Keratinocyte (primary cell): ENCODE measurements at regions not wholly inside any gene's neighbourhood (a gene's known extent, or its start where the extent isn't known, plus 50 kb on each side); places are given as distances from the start of the nearest gene placed in this dataset.

Experiments
- DNase-seq: peaks from one replicate; pipeline ENCODE4 v3.0.0-alpha.2; 2011; ENCODE audit warnings: low read depth, missing footprints, low spot score
- FAIRE-seq: peaks from 2 replicates; lab custom pipeline; 2011; peaks lifted over from hg19 to GRCh38; lab: Jason Lieb, UNC
- H2AFZ ChIP-seq: 2 replicates; pipeline ENCODE4 v1.6.0; 2012; ENCODE audit warnings: low read length, control low read depth, inconsistent platforms; ENCODE audit not compliant: control insufficient read depth
- H3K27ac ChIP-seq: 2 replicates; pipeline ENCODE4 v1.5.1; 2011; ENCODE audit warnings: low read length; ENCODE audit not compliant: control insufficient read depth, insufficient read depth
- H3K27me3 ChIP-seq: 3 replicates; pipeline ENCODE4 v1.6.0; 2011; ENCODE audit warnings: low read length; ENCODE audit not compliant: control insufficient read depth, insufficient read depth; ENCODE audit errors: extremely low read depth
- H3K36me3 ChIP-seq, 2 experiments: 2 replicates in 1 of 2; 3 replicates in 1 of 2; pipeline ENCODE4 v1.5.1; 2011; ENCODE audit warnings: low read length in 2 of 2, mild to moderate bottlenecking in 1 of 2; ENCODE audit not compliant: control insufficient read depth in 2 of 2, insufficient read depth in 2 of 2; ENCODE audit errors: extremely low read depth in 1 of 2
- H3K4me1 ChIP-seq: 3 replicates; pipeline ENCODE4 v1.5.1; 2011; ENCODE audit warnings: low read length; ENCODE audit not compliant: control insufficient read depth, insufficient read depth; ENCODE audit errors: extremely low read depth
- H3K4me2 ChIP-seq: 3 replicates; pipeline ENCODE4 v1.6.0; 2011; ENCODE audit warnings: low read depth, low read length; ENCODE audit not compliant: control insufficient read depth, insufficient read depth; ENCODE audit errors: extremely low read depth
- H3K4me3 ChIP-seq, 3 experiments: fragments of 200-600 bp in 1 of 3; sonication (generic) in 1 of 3; 2 replicates in 2 of 3; 3 replicates in 1 of 3; pipeline ENCODE4 v1.5.1; 2011 to 2016; ENCODE audit warnings: low read length in 3 of 3, mild to moderate bottlenecking in 3 of 3, control low read depth in 2 of 3, inconsistent platforms in 1 of 3, low read depth in 1 of 3, mixed read lengths in 1 of 3, mixed run types in 1 of 3, moderate library complexity in 1 of 3; ENCODE audit not compliant: control insufficient read depth in 2 of 3, insufficient read depth in 2 of 3; ENCODE audit errors: extremely low read depth in 1 of 3
- H3K79me2 ChIP-seq: 2 replicates; pipeline ENCODE4 v1.6.0; 2012; ENCODE audit warnings: low read length; ENCODE audit not compliant: control insufficient read depth, insufficient read depth
- H3K9ac ChIP-seq: 3 replicates; pipeline ENCODE4 v1.6.0; 2011; ENCODE audit warnings: low read length; ENCODE audit not compliant: control insufficient read depth, insufficient read depth; ENCODE audit errors: extremely low read depth
- H3K9me1 ChIP-seq: 3 replicates; pipeline ENCODE4 v1.6.0; 2011; ENCODE audit warnings: low read length; ENCODE audit not compliant: control insufficient read depth, insufficient read depth; ENCODE audit errors: extremely low read depth
- H3K9me3 ChIP-seq: 2 replicates; pipeline ENCODE4 v1.5.1; 2012; ENCODE audit warnings: low read depth, low read length; ENCODE audit not compliant: control insufficient read depth
- H4K20me1 ChIP-seq: 3 replicates; pipeline ENCODE4 v1.6.0; 2011; ENCODE audit warnings: low read length; ENCODE audit not compliant: control insufficient read depth, insufficient read depth; ENCODE audit errors: extremely low read depth
- CTCF ChIP-seq, 3 experiments: IDR thresholded peaks in 1 of 3; conservative IDR thresholded peaks in 1 of 3; optimal IDR thresholded peaks in 1 of 3; 2 replicates in 2 of 3; 3 replicates in 1 of 3; pipeline versions ENCODE3 to v1.5.1; 2011; ENCODE audit warnings: low read length in 3 of 3, mild to moderate bottlenecking in 3 of 3, moderate library complexity in 2 of 3, control low read depth in 1 of 3, inconsistent platforms in 1 of 3; ENCODE audit not compliant: insufficient read depth in 2 of 3; ENCODE audit errors: extremely low read depth in 1 of 3
- EZH2 ChIP-seq: IDR thresholded peaks from one replicate; pipeline ENCODE4 v1.6.1; 2012; ENCODE audit warnings: inconsistent platforms, mild to moderate bottlenecking, low read length, moderate library complexity
- dilution Hi-C: fragments of 300-500 bp; cut with MboI; formaldehyde crosslinking; loops from one replicate; pipeline ENCODE4 v1.7.0; 2020; ENCODE audit warnings: low sequenced_read_pairs; ENCODE audit not compliant: extremely low pct_ligation_motif_present

DNA sequence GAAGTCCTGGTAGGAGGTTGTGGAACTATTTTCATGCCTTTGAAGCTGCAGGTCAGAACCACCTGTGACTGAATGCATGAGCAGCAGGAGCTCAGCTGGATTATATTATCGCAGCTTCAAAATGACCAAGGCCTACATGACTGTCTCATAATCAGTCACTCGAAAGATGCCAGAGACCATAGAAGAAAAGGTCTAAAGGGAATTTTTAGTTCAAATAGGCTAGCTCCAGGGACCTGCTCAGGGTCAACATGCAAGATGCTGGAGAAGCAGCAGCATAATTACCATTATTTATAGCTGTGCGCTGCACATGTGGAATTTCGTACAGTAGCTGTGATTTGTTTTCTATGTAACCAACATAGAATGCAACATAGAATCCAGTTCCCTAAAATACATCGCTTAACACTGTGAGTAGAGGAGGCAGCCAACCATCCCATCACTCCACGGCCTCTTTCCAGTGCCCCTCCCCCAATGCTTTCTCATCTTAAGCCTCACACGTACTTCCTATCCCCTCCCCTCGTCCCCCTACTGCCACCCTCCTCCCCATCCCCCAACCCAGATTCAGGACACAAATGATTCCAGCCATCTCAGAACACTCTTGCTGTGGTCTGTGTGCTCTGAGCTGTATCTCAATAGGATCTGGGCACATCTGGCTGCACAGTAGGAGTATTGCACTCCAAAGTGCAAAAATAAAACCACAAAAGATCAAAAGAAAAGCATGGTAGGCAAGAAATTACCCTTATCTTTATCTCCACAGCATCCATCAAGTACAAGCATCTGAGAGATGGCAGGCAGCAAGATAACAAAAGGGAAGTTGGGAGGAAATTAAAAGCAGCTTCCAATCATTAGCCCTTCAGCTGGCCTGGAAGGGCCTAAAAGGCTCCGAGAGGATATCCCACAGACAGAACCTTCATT is 352.8 kb upstream of the SEMA6D start:
- Histone ChIP-seq H3K4me3 (no peak overlapping the region), H3K9me1 (no peaks in the 10 kb centered on the region), H3K27me3 (no peaks in the 10 kb centered on the region), H3K4me1 (peaks cover 4% of the 10 kb centered on the region), H2AFZ (no peak overlapping the region), H3K27ac (no peak overlapping the region), H4K20me1 (no peaks in the 10 kb centered on the region), H3K79me2 (no peaks in the 10 kb centered on the region), H3K36me3 (no peaks in the 10 kb centered on the region), H3K9ac (no peak overlapping the region), H3K4me2 (no peak overlapping the region), H3K9me3 (no peaks in the 10 kb centered on the region)
- FAIRE-seq = no peak
- dilution Hi-C loops = no loop called here
- TF ChIP-seq CTCF (optimal IDR thresholded peaks at IDR 0.05 in 1 of 3, IDR thresholded peaks at IDR 0.05 in 1 of 3, conservative IDR thresholded peaks at IDR 0.05 in 1 of 3; ENCODE audit: extremely low read depth in 1 of 3, insufficient read depth in 2 of 3, low read length in 3 of 3) (no peak), EZH2 (no peak)
- no peak for DNase-seq

DNA sequence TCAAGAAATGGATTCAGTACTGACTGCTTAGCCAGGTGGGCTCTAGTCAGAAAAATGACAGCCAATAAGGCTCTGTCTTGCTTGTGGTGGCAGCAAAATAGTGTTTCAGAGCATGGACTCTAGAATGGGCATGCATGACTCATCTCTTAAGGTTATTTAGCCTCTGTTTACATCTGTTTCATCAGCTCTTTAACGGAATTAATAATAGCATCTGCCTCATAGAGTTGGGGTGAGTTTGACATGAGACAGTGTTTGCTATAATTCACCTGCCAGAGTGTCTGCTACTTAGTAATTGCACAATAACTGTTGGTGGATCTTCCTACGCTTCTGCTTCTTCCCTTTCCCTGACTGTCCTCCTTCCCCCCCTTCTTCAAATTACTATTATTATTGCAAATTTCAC is 350.4 kb upstream of the SEMA6D start:
- H3K9me1 ChIP-seq = no peaks in the 10 kb centered on the region
- H3K4me1 ChIP-seq = no peaks in the 10 kb centered on the region
- no peaks in the 10 kb centered on the region for H4K20me1 ChIP-seq
- H3K4me2 ChIP-seq = no peak overlapping the region
- no peak for DNase-seq
- TF ChIP-seq EZH2 = no peak
- no peak for TF ChIP-seq CTCF (optimal IDR thresholded peaks at IDR 0.05 in 1 of 3, IDR thresholded peaks at IDR 0.05 in 1 of 3, conservative IDR thresholded peaks at IDR 0.05 in 1 of 3; ENCODE audit: extremely low read depth in 1 of 3, insufficient read depth in 2 of 3, low read length in 3 of 3)
- no peaks in the 10 kb centered on the region for H3K9me3 ChIP-seq
- no peak overlapping the region for H3K9ac ChIP-seq
- no peak overlapping the region for H3K4me3 ChIP-seq
- dilution Hi-C loops = no loop called here
- no peak overlapping the region for H2AFZ ChIP-seq
- no peaks in the 10 kb centered on the region for H3K27me3 ChIP-seq
- H3K79me2 ChIP-seq = no peaks in the 10 kb centered on the region
- no peak overlapping the region for H3K27ac ChIP-seq
- no peak for FAIRE-seq
- no peaks in the 10 kb centered on the region for H3K36me3 ChIP-seq
